Muscle layer of colon (tissue), 2 donors: ENCODE measurements at regions not wholly inside any gene's neighbourhood (a gene's known extent, or its start where the extent isn't known, plus 50 kb on each side); places are given as distances from the start of the nearest gene placed in this dataset.

Experiments
- H3K27ac ChIP-seq: one replicate; pipeline ENCODE4 v1.7.0; 2013; ENCODE audit warnings: low read depth, mild to moderate bottlenecking, low read length, moderate library complexity
- H3K27me3 ChIP-seq, 2 donors: one replicate each; pipeline ENCODE4 v1.7.0; 2013; ENCODE audit warnings: low read length in 2 of 2, mild to moderate bottlenecking in 2 of 2; ENCODE audit not compliant: insufficient read depth in 2 of 2, control insufficient read depth in 1 of 2
- H3K36me3 ChIP-seq: one replicate; pipeline ENCODE4 v1.7.0; 2013; ENCODE audit warnings: mild to moderate bottlenecking, low read length; ENCODE audit not compliant: insufficient read depth
- H3K4me1 ChIP-seq: one replicate; pipeline ENCODE4 v1.7.0; 2013; ENCODE audit warnings: mild to moderate bottlenecking, low read length; ENCODE audit not compliant: insufficient read depth
- H3K4me3 ChIP-seq, 2 donors: one replicate each; pipeline ENCODE4 v1.7.0; 2013; ENCODE audit warnings: low read length in 2 of 2, low read depth in 1 of 2, mild to moderate bottlenecking in 1 of 2, moderate library complexity in 1 of 2
- H3K9ac ChIP-seq: one replicate; pipeline ENCODE4 v1.7.0; 2013; ENCODE audit warnings: low read length
- H3K9me3 ChIP-seq: one replicate; pipeline ENCODE4 v1.7.0; 2013; ENCODE audit warnings: mild to moderate bottlenecking, low read length
- donor health status: abdominal sarcoma.
- donor health status: Adenocarcinoma of cecum.

GRCh38 chr2:12034382-12034781 is 287.9 kb downstream of the LPIN1 start:
- Histone ChIP-seq H3K27ac (no peak overlapping the region), H3K27me3 (no peaks in the 10 kb centered on the region), H3K9ac (no peak overlapping the region), H3K36me3 (no peaks in the 10 kb centered on the region), H3K4me3 (no peak overlapping the region), H3K9me3 (no peaks in the 10 kb centered on the region), H3K4me1 (no peaks in the 10 kb centered on the region)

- Histone ChIP-seq H3K4me3 (no peak overlapping the region), H3K36me3 (no peaks in the 10 kb centered on the region), H3K27ac (no peak overlapping the region), H3K27me3 (no peaks in the 10 kb centered on the region), H3K9ac (no peak overlapping the region), H3K9me3 (no peaks in the 10 kb centered on the region), H3K4me1 (no peaks in the 10 kb centered on the region)
These were observed 288.7 kb downstream of the LPIN1 start for GRCh38 chr2:12035029-12035720.

- Histone ChIP-seq H3K9me3 (no peaks in the 10 kb centered on the region), H3K27me3 (no peaks in the 10 kb centered on the region), H3K9ac (no peak overlapping the region), H3K36me3 (no peaks in the 10 kb centered on the region), H3K27ac (no peak overlapping the region), H3K4me3 (no peak overlapping the region), H3K4me1 (no peaks in the 10 kb centered on the region)
These were observed 289.7 kb downstream of the LPIN1 start for GRCh38 chr2:12035956-12036639.

GRCh38 chr2:12036640-12036983 is 290.2 kb downstream of the LPIN1 start:
- Histone ChIP-seq H3K27me3 (no peaks in the 10 kb centered on the region), H3K4me1 (no peaks in the 10 kb centered on the region), H3K27ac (no peak overlapping the region), H3K9me3 (no peaks in the 10 kb centered on the region), H3K36me3 (no peaks in the 10 kb centered on the region), H3K9ac (no peak overlapping the region), H3K4me3 (no peak overlapping the region)

- H3K4me1 ChIP-seq = no peaks in the 10 kb centered on the region
- H3K4me3 ChIP-seq = no peak overlapping the region
- no peaks in the 10 kb centered on the region for H3K27me3 ChIP-seq
- no peak overlapping the region for H3K9ac ChIP-seq
- H3K36me3 ChIP-seq = no peaks in the 10 kb centered on the region
- H3K27ac ChIP-seq = no peak overlapping the region
- H3K9me3 ChIP-seq = no peaks in the 10 kb centered on the region
These were observed 290.9 kb downstream of the LPIN1 start for GRCh38 chr2:12037301-12037700.

GRCh38 chr2:12041236-12041635 is 294.8 kb downstream of the LPIN1 start:
- no peaks in the 10 kb centered on the region for H3K9me3 ChIP-seq

GRCh38 chr2:12043131-12043530 is 296.7 kb downstream of the LPIN1 start:
- H3K36me3 ChIP-seq = no peaks in the 10 kb centered on the region
- no peaks in the 10 kb centered on the region for H3K4me1 ChIP-seq
- no peak overlapping the region for H3K4me3 ChIP-seq
- H3K9me3 ChIP-seq = no peaks in the 10 kb centered on the region
- no peak overlapping the region for H3K9ac ChIP-seq
- H3K27ac ChIP-seq = no peak overlapping the region
- no peaks in the 10 kb centered on the region for H3K27me3 ChIP-seq

More at GRCh38 chr2:12041236-12041635, 294.8 kb downstream of the LPIN1 start:
- Histone ChIP-seq H3K27me3 (no peaks in the 10 kb centered on the region), H3K27ac (no peak overlapping the region), H3K4me3 (no peak overlapping the region), H3K36me3 (no peaks in the 10 kb centered on the region), H3K9ac (no peak overlapping the region), H3K4me1 (no peaks in the 10 kb centered on the region)

- H3K27ac ChIP-seq = no peak overlapping the region
- no peak overlapping the region for H3K4me3 ChIP-seq
- no peaks in the 10 kb centered on the region for H3K36me3 ChIP-seq
- no peak overlapping the region for H3K9ac ChIP-seq
- H3K9me3 ChIP-seq = no peaks in the 10 kb centered on the region
- no peaks in the 10 kb centered on the region for H3K4me1 ChIP-seq
- H3K27me3 ChIP-seq = no peaks in the 10 kb centered on the region
These were observed 298.4 kb downstream of the LPIN1 start for GRCh38 chr2:12044857-12045256.

- Histone ChIP-seq H3K27ac (no peak overlapping the region), H3K36me3 (no peaks in the 10 kb centered on the region), H3K4me3 (no peak overlapping the region), H3K4me1 (no peaks in the 10 kb centered on the region), H3K9me3 (no peaks in the 10 kb centered on the region), H3K9ac (no peak overlapping the region), H3K27me3 (no peaks in the 10 kb centered on the region)
These were observed 299.4 kb downstream of the LPIN1 start for GRCh38 chr2:12045864-12046291.

- Histone ChIP-seq H3K4me1 (no peaks in the 10 kb centered on the region), H3K27ac (no peak overlapping the region), H3K9ac (no peak overlapping the region)
These were observed 300.2 kb downstream of the LPIN1 start for GRCh38 chr2:12046641-12047040.

GRCh38 chr2:12047761-12048160 is 301.3 kb downstream of the LPIN1 start:
- Histone ChIP-seq H3K9me3 (no peaks in the 10 kb centered on the region), H3K4me1 (no peaks in the 10 kb centered on the region), H3K27me3 (no peaks in the 10 kb centered on the region), H3K9ac (no peak overlapping the region), H3K27ac (no peak overlapping the region), H3K36me3 (no peaks in the 10 kb centered on the region), H3K4me3 (no peak overlapping the region)

More at GRCh38 chr2:12046641-12047040, 300.2 kb downstream of the LPIN1 start:
- Histone ChIP-seq H3K4me3 (no peak overlapping the region), H3K27me3 (no peaks in the 10 kb centered on the region), H3K9me3 (no peaks in the 10 kb centered on the region), H3K36me3 (no peaks in the 10 kb centered on the region)

GRCh38 chr2:12048550-12048949 is 302.1 kb downstream of the LPIN1 start:
- Histone ChIP-seq H3K9me3 (no peaks in the 10 kb centered on the region), H3K36me3 (no peaks in the 10 kb centered on the region), H3K4me3 (no peak overlapping the region), H3K4me1 (no peaks in the 10 kb centered on the region), H3K27ac (no peak overlapping the region), H3K9ac (no peak overlapping the region), H3K27me3 (no peaks in the 10 kb centered on the region)
